ENCODE measurements at regions not wholly inside any gene's neighbourhood (a gene's known extent, or its start where the extent isn't known, plus 50 kb on each side); places are given as distances from the start of the nearest gene placed in this dataset.

DNA sequence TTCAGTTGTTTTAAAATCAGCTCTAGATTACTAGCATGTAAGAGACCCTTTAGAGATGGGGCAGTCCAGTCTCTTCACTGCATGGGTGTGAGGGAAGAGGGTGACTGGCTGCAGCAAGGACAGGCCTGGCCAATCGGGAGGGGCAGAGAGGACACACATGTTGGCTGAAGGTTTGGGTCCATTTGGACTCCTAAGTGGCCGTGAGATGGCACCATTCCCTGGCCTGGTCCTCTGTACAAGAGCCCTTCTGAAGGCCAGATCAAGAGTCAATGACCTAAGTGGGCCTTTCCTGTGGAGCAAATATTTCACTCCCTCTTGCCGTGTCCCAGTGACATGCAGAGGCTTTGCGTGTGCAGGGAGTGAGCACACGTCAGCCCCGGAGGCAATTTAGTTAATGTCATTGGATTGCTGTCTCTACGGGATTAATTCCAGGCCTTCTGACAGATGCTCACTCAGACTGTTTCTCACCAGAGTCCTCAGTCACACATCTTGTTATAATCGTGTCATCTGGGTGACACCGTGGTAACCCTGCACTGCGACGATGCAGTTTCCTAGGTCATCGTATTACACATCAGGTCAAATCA lies 613.0 kb downstream of the NPHP4 start:
- DNase-seq (ENCODE audit: low read depth), result no peak

- no peak for DNase-seq (ENCODE audit: low read depth)
Observed at GRCh38 chr1:5376538-5377247, 615.5 kb downstream of the NPHP4 start.

DNA sequence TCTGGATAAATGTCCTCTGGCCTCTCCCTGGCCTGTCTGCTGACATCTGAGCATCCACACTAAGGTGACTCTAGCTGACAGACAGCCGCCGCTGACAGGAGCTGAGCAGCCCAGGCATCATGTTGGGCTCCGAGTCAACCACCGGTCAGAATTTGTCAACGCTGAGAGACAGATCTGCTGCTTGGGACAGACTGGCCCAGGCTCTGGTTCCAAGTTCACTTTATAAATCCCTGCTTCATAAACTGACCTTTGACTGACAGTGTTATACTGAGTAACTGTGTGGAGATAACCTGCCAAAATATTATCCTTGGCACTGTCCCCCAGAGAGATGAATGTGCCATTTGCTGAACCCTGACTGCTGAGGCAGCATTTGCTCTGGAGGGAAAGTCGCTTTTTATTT lies 616.7 kb downstream of the NPHP4 start:
- DNase-seq (ENCODE audit: low read depth), result no peak

GRCh38 chr1:5374192-5374591 lies 618.0 kb downstream of the NPHP4 start:
- DNase-seq (ENCODE audit: low read depth), result no peak

GRCh38 chr1:5373281-5373680 lies 618.9 kb downstream of the NPHP4 start:
- no peak for DNase-seq (ENCODE audit: low read depth)

DNA sequence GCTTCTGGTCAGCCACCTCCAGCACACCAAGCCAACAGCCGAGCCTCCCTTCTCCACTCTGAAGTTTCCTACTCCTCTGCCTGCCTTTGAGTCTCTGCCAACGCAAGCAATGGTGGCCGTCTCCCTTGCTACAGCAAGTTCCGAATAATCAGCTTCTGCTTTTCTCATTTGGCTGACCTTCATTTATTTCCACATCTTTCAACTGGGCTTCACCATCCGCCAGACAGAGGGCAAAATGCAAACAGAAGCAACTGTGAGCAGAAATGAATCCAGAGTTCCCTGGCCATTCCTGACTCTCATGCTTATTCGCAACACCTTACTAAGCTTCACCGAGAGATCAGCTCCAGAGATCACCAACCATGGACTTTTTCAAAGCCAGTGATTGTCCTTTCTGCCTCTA lies 621.0 kb downstream of the NPHP4 start:
- DNase-seq (ENCODE audit: low read depth), result no peak

- no peak for DNase-seq (ENCODE audit: low read depth)
Observed at GRCh38 chr1:5370311-5370710, 621.9 kb downstream of the NPHP4 start.

- DNase-seq (ENCODE audit: low read depth), result no peak
Observed at GRCh38 chr1:5369223-5369622, 623.0 kb downstream of the NPHP4 start.

- no peak for DNase-seq (ENCODE audit: low read depth)
Observed at GRCh38 chr1:5368201-5368600, 624.0 kb downstream of the NPHP4 start.

DNA sequence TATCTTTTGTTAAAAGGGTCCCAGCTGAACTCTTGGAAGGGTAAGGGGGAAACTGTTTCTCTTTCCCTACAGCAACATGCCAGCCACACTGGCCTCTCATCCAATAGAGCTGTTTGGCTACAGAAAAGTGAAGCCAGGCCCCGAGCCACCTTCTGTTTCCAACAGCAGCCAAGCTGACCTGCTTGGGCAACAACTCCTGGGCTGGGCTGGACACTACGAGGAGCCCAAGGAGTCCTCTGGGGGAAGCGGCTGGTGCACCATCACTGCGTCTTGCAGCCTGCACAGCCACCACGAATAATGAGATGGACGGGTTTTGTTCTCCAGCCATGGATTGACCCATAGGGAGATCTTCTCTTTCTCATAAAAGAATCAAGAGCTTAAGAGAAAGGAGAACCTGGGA lies 624.9 kb downstream of the NPHP4 start:
- DNase-seq (ENCODE audit: low read depth), result no peak

DNA sequence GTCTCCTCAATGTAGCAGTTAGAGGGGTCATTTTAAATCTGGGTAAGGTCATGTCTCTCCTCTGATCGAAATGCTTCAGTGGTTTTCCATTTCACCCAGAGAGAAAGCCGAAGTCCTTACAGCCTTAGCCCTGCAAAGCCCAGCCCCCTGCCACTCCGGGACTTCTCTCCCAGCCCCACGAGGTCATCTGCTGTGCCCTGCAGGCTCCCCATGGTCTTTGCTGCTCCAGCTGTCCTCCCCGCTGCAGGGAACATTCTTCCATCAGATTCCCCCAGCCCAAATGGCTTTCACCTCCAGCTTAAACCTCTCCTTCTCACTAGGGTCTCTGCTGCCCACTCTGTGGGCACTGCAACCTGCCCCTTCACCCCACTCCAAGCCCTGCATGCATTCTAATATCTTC lies 626.5 kb downstream of the NPHP4 start:
- no peak for DNase-seq (ENCODE audit: low read depth)

DNA sequence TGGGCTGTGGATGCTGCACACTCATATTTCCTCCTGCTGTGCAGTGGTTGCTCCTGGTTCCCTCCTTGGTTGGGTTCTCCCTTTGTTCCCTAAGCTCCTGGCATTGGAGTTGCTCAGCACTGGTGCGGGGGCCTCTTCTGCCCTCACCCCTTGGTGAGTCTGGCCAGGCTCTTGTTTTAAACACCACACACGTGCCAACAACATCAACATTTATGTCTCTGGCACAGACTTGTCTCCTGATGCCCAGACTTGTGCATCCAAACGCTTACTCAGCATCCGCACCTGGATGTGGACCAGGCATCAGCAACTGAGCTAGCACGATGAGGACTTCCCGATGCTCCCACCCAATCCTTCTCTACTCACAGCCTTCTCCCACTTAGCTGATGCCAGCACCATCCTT lies 627.6 kb downstream of the NPHP4 start:
- no peak for DNase-seq (ENCODE audit: low read depth)

- no peak for DNase-seq (ENCODE audit: low read depth)
Observed at GRCh38 chr1:5354681-5355080, 637.5 kb downstream of the NPHP4 start.

GRCh38 chr1:5351366-5351765 lies 640.9 kb downstream of the NPHP4 start:
- no peak for DNase-seq (ENCODE audit: low read depth)

GRCh38 chr1:5349526-5349925 lies 642.7 kb downstream of the NPHP4 start:
- DNase-seq (ENCODE audit: low read depth), result no peak

- DNase-seq (ENCODE audit: low read depth), result no peak
Observed at GRCh38 chr1:5348732-5349465, 643.3 kb downstream of the NPHP4 start.

DNA sequence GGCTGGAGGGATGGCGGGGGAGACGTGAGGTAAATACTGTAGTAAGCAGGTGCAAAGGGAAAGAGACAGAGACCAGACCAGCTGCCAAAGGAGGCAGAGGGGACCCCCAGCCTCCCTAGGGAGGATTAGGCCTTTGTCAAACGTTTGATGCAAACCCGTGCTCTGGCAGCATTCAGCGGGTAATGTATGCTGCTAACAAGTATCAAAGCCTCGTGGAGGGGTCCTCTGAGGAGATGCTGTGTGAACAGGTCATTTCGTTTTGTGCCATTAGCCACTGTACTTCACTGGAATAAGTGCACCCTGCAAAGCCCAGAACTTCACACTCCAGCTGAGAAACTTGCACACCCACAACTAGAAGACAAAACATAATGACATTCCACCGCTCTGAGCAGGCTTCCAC lies 644.5 kb downstream of the NPHP4 start:
- DNase-seq (ENCODE audit: low read depth), result no peak

DNA sequence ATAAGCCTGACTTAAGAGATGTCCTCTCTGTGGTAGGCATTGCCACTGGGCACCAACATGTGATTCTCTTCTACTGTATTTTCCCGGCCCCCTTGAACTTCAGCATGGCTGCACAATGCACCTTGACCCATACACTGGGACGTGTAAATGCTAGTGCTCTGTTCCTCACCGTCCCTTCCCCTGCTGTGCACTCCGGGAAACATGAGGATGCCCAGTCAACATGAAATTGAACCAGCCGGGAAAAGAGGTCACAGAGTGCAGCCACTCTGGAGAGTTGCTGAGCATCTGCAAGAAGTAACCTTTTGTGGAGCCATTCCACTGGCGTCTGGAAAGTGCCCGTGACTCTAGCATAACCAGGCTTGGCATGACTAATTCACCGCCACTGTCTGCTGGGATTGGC lies 646.7 kb downstream of the NPHP4 start:
- no peak for DNase-seq (ENCODE audit: low read depth)

GRCh38 chr1:5343256-5344020 lies 648.8 kb downstream of the NPHP4 start:
- DNase-seq (ENCODE audit: low read depth), result no peak

GRCh38 chr1:5342830-5343229 lies 649.4 kb downstream of the NPHP4 start:
- no peak for DNase-seq (ENCODE audit: low read depth)

- DNase-seq (ENCODE audit: low read depth), result no peak
Observed at GRCh38 chr1:5342172-5342571, 650.1 kb downstream of the NPHP4 start.

DNA sequence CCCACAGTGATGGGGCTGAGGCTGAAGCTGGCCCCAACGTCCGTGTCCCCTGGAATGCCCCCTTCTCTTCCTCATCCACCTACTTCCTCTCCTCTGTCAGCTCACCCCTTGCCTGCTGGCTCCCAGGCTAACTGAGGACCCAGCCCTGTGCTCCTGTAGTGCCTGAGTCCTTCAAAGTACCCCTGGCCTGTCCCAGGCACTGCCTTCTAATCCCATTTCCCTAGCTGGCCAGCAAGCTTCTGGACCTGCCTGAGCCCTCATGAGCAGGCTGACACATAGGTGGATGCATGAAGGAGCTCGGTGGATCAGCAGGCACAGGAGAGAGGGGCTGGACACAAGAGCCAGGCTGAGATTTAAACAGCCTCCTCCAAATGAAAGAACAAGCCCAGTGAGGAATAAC lies 650.8 kb downstream of the NPHP4 start:
- no peak for DNase-seq (ENCODE audit: low read depth)

Data from amniotic epithelial cell (primary cell).